HG03175 (cell line): ENCODE measurements at regions not wholly inside any gene's neighbourhood (a gene's known extent, or its start where the extent isn't known, plus 50 kb on each side); places are given as distances from the start of the nearest gene placed in this dataset.
"Not testable (repeated sequence)": the region's sequence is repeated elsewhere in the genome, so short reads cannot be mapped to it uniquely, and the experiment has no call there.

Experiments used
- ATAC-seq: cut with Tn5 transposase; IDR thresholded peaks from one replicate; pipeline ENCODE4 v1.9.1; 2021; ENCODE audit warnings: mild to moderate bottlenecking, moderate library complexity; ENCODE audit not compliant: unreplicated experiment

GRCh38 chr2:110292807-110293206 lies 80.5 kb upstream of the MTLN start:
- not testable (repeated sequence) for ATAC-seq

GRCh38 chr2:110291909-110292579 lies 79.7 kb upstream of the MTLN start:
- ATAC-seq = not testable (repeated sequence)

- not testable (repeated sequence) for ATAC-seq
Measured at GRCh38 chr2:110287817-110288216, 75.5 kb upstream of the MTLN start.

GRCh38 chr2:110287253-110287652 lies 74.9 kb upstream of the MTLN start:
- ATAC-seq = not testable (repeated sequence)

- not testable (repeated sequence) for ATAC-seq
Measured at GRCh38 chr2:110285002-110285401, 72.7 kb upstream of the MTLN start.

- not testable (repeated sequence) for ATAC-seq
Measured at GRCh38 chr2:110280804-110281203, 68.5 kb upstream of the MTLN start.

- not testable (repeated sequence) for ATAC-seq
Measured at GRCh38 chr2:110277054-110277453, 64.7 kb upstream of the MTLN start.

GRCh38 chr2:110276092-110276491 lies 63.7 kb upstream of the MTLN start:
- ATAC-seq = not testable (repeated sequence)

GRCh38 chr2:110269674-110270073 lies 57.3 kb upstream of the MTLN start:
- ATAC-seq = not testable (repeated sequence)

- ATAC-seq = not testable (repeated sequence)
Measured at GRCh38 chr2:110267828-110268407, 55.6 kb upstream of the MTLN start.

GRCh38 chr2:110264804-110265203 lies 52.5 kb upstream of the MTLN start:
- ATAC-seq = not testable (repeated sequence)

- ATAC-seq = not testable (repeated sequence)
Measured at GRCh38 chr2:110264076-110264681, 51.8 kb upstream of the MTLN start.

GRCh38 chr2:110263462-110263861 lies 51.1 kb upstream of the MTLN start:
- ATAC-seq = not testable (repeated sequence)
